NT2/D1 (cell line): ENCODE measurements at regions not wholly inside any gene's neighbourhood (a gene's known extent, or its start where the extent isn't known, plus 50 kb on each side); places are given as distances from the start of the nearest gene placed in this dataset.

Experiments used
- SUZ12 ChIP-seq: IDR thresholded peaks from 2 replicates; pipeline ENCODE4 v1.6.1; 2011; ENCODE audit not compliant: insufficient read length, insufficient read depth; ENCODE audit errors: extremely low read depth
- YY1 ChIP-seq: IDR thresholded peaks from 2 replicates; pipeline ENCODE4 v1.6.1; 2011; ENCODE audit not compliant: insufficient read length, insufficient read depth
- ZNF274 ChIP-seq: IDR thresholded peaks from 2 replicates; pipeline ENCODE4 v1.6.1; 2011; ENCODE audit warnings: mild to moderate bottlenecking, low read depth, low read length

- TF ChIP-seq SUZ12 (no peak), YY1 (no peak), ZNF274 (no peak)
Measured at GRCh38 chrX:915427-916229, 285.0 kb downstream of the SHOX start.
